Right lobe of liver (tissue), 6 donors: ENCODE measurements at regions not wholly inside any gene's neighbourhood (a gene's known extent, or its start where the extent isn't known, plus 50 kb on each side); places are given as distances from the start of the nearest gene placed in this dataset.

Source experiments
- ATAC-seq, 4 donors: fragments of 200-7000 bp; cut with Tn5 transposase; one replicate each; pipeline ENCODE4 v1.9.1; 2020; ENCODE audit warnings: mild to moderate bottlenecking in 4 of 4, moderate library complexity in 4 of 4
- DNase-seq, 3 donors: peaks; one replicate each; pipeline ENCODE4 v3.0.0-alpha.2; 2020
- H3K27ac ChIP-seq, 3 donors: fragments of 200-600 bp; one replicate each; pipeline ENCODE4 v1.8.0; 2022
- H3K27me3 ChIP-seq, 2 donors: fragments of 200-600 bp; one replicate each; pipeline ENCODE4 v1.8.0; 2022
- H3K36me3 ChIP-seq, 4 donors: fragments of 200-600 bp; sonication (generic) in 1 of 4; one replicate each; pipeline versions ENCODE4 v1.5.1 to v1.8.0; 2017 to 2022; ENCODE audit warnings: control low read depth in 1 of 4
- H3K4me1 ChIP-seq, 4 donors: fragments of 200-600 bp; sonication (generic) in 1 of 4; one replicate each; pipeline versions ENCODE4 v1.5.1 to v1.8.0; 2017 to 2022; ENCODE audit warnings: control low read depth in 1 of 4
- H3K4me3 ChIP-seq, 3 donors: fragments of 200-600 bp; one replicate each; pipeline ENCODE4 v1.8.0; 2022
- H3K9me3 ChIP-seq, 4 donors: fragments of 200-600 bp; sonication (generic) in 1 of 4; one replicate each; pipeline versions ENCODE4 v1.5.1 to v1.8.0; 2017 to 2022; ENCODE audit warnings: control low read depth in 1 of 4
- CTCF ChIP-seq, 4 donors: fragments of 200-600 bp in 3 of 4; fragments of 450-650 bp in 1 of 4; IDR thresholded peaks; one replicate each; pipeline versions ENCODE4 v1.5.1 to v1.8.0; 2016 to 2022; ENCODE audit warnings: antibody characterized with exemption in 4 of 4, mild to moderate bottlenecking in 2 of 4
- POLR2A ChIP-seq: fragments of 450-650 bp; IDR thresholded peaks from one replicate; pipeline ENCODE4 v1.6.1; 2017; ENCODE audit warnings: antibody characterized with exemption, mild to moderate bottlenecking
- WGBS: methylation state at CpG from one replicate; pipeline ENCODE4 v1.1.6; 2018; ENCODE audit warnings: low coverage, low lambda C conversion rate; ENCODE audit not compliant: insufficient coverage; ENCODE audit errors: missing lambda C conversion rate; 5-methylcytosine and 5-hydroxymethylcytosine counted together
- intact Hi-C, 2 donors: fragments of 100-400 bp; cut with DNase I; formaldehyde crosslinking; loops; one replicate each; pipeline versions ENCODE4 v1.11.2 to v1.14.1; 2022
- donor health status: DM: no; HTN: yes; CAD: no.
- donor health status: DM: no; HTN: no; CAD: no.
- donor health status: DM: no; HTN: no; CAD: no.
- donor health status: DM: no; HTN: yes; CAD: no.
- donor health status: DM: no; HTN: yes; CAD: no.

- ATAC-seq: no peak
- WGBS: 84% methylated on average over 7 of the region's 8 CpGs
- DNase-seq: no peak
- Histone ChIP-seq H3K36me3 (no peaks in the 10 kb centered on the region), H3K9me3 (no peaks in the 10 kb centered on the region), H3K4me3 (no peak overlapping the region), H3K27ac (no peak overlapping the region), H3K4me1 (peaks cover 0 to 27% (median 4%) of the 10 kb centered on the region in 4 donors), H3K27me3 (no peaks in the 10 kb centered on the region)
- intact Hi-C loops: no loop called here
- no peak for TF ChIP-seq POLR2A
- TF ChIP-seq CTCF (IDR thresholded peaks at IDR 0.05): no peak
Observed at GRCh38 chr4:138964716-138965426, 50.7 kb upstream of the NOCT start.

- no peaks in the 10 kb centered on the region for H3K36me3 ChIP-seq
- H3K27ac ChIP-seq: no peak overlapping the region
- no peak overlapping the region for H3K4me3 ChIP-seq
- no peaks in the 10 kb centered on the region for H3K27me3 ChIP-seq
- peaks cover 0 to 21% (median 4%) of the 10 kb centered on the region in 4 donors for H3K4me1 ChIP-seq
- intact Hi-C loops: no loop called here
- ATAC-seq (no peak), DNase-seq (no peak)
- 45% methylated on average over 4 of the region's 4 CpGs for WGBS
- H3K9me3 ChIP-seq: no peaks in the 10 kb centered on the region
- TF ChIP-seq POLR2A: no peak
- no peak for TF ChIP-seq CTCF (IDR thresholded peaks at IDR 0.05)
Observed at GRCh38 chr4:138963412-138963811, 52.2 kb upstream of the NOCT start.

GRCh38 chr4:138961664-138962063, 53.9 kb upstream of the NOCT start:
- no peak for ATAC-seq
- H3K9me3 ChIP-seq: no peaks in the 10 kb centered on the region
- no peak overlapping the region for H3K4me3 ChIP-seq
- H3K27me3 ChIP-seq: no peaks in the 10 kb centered on the region
- intact Hi-C loops: no loop called here
- no peaks in the 10 kb centered on the region for H3K36me3 ChIP-seq
- TF ChIP-seq POLR2A (no peak), CTCF (IDR thresholded peaks at IDR 0.05) (no peak)
- no peak for DNase-seq
- no peak overlapping the region for H3K27ac ChIP-seq
- peaks cover 0 to 9% (median 0%) of the 10 kb centered on the region in 4 donors for H3K4me1 ChIP-seq
- 83% methylated on average over 1 of the region's 1 CpG for WGBS

GRCh38 chr4:138961129-138961528, 54.5 kb upstream of the NOCT start:
- 90% methylated on average over 5 of the region's 5 CpGs for WGBS
- DNase-seq (no peak), ATAC-seq (no peak)
- TF ChIP-seq POLR2A (no peak), CTCF (IDR thresholded peaks at IDR 0.05) (no peak)
- Histone ChIP-seq H3K36me3 (no peaks in the 10 kb centered on the region), H3K9me3 (no peaks in the 10 kb centered on the region), H3K4me3 (no peak overlapping the region), H3K4me1 (peaks cover 0 to 9% (median 0%) of the 10 kb centered on the region in 4 donors), H3K27ac (no peak overlapping the region), H3K27me3 (no peaks in the 10 kb centered on the region)
- intact Hi-C loops: no loop called here
